AML-193 (cell line): ENCODE measurements at regions not wholly inside any gene's neighbourhood (a gene's known extent, or its start where the extent isn't known, plus 50 kb on each side); places are given as distances from the start of the nearest gene placed in this dataset.
"Not testable (repeated sequence)": the region's sequence is repeated elsewhere in the genome, so short reads cannot be mapped to it uniquely, and the experiment has no call there.

Source experiments
- DNase-seq, 2 experiments: peaks; one replicate each; lab custom pipeline; 2025; lab: John Stamatoyannopoulos, UW

GRCh38 chr18:73544032-73544431 lies 603.6 kb downstream of the FBXO15 start:
- DNase-seq: no peak

- DNase-seq: no peak
These were observed 611.6 kb downstream of the FBXO15 start for GRCh38 chr18:73535990-73536389.

- DNase-seq: no peak
These were observed 612.4 kb downstream of the FBXO15 start for GRCh38 chr18:73535189-73535588.

- DNase-seq: no peak
These were observed 616.0 kb downstream of the FBXO15 start for GRCh38 chr18:73531601-73532000.

GRCh38 chr18:73528066-73528465 lies 619.6 kb downstream of the FBXO15 start:
- no peak for DNase-seq

GRCh38 chr18:73520229-73520628 lies 627.4 kb downstream of the FBXO15 start:
- DNase-seq: no peak

- DNase-seq: not testable (repeated sequence)
These were observed 631.6 kb downstream of the FBXO15 start for GRCh38 chr18:73516056-73516455.

GRCh38 chr18:73514449-73514848 lies 633.2 kb downstream of the FBXO15 start:
- DNase-seq: no peak

GRCh38 chr18:73511771-73512503 lies 635.7 kb downstream of the FBXO15 start:
- DNase-seq: no peak

GRCh38 chr18:73509460-73509859 lies 638.2 kb downstream of the FBXO15 start:
- no peak for DNase-seq

GRCh38 chr18:73503326-73503725 lies 635.5 kb upstream of the NETO1 start:
- DNase-seq: no peak

GRCh38 chr18:73487966-73488365 lies 620.2 kb upstream of the NETO1 start:
- no peak for DNase-seq

GRCh38 chr18:73485166-73485565 lies 617.4 kb upstream of the NETO1 start:
- DNase-seq: no peak

- no peak for DNase-seq
These were observed 615.1 kb upstream of the NETO1 start for GRCh38 chr18:73482901-73483300.

GRCh38 chr18:73479477-73479876 lies 611.7 kb upstream of the NETO1 start:
- no peak for DNase-seq

GRCh38 chr18:73478191-73478590 lies 610.4 kb upstream of the NETO1 start:
- DNase-seq: no peak

GRCh38 chr18:73476031-73476430 lies 608.2 kb upstream of the NETO1 start:
- DNase-seq: no peak

GRCh38 chr18:73462092-73462491 lies 594.3 kb upstream of the NETO1 start:
- DNase-seq: no peak

GRCh38 chr18:73461780-73462059 lies 593.9 kb upstream of the NETO1 start:
- DNase-seq: no peak

GRCh38 chr18:73461038-73461779 lies 593.4 kb upstream of the NETO1 start:
- no peak for DNase-seq

GRCh38 chr18:73458186-73458964 lies 590.6 kb upstream of the NETO1 start:
- DNase-seq: no peak

GRCh38 chr18:73456643-73457042 lies 588.9 kb upstream of the NETO1 start:
- DNase-seq: no peak

GRCh38 chr18:73452866-73453265 lies 585.1 kb upstream of the NETO1 start:
- DNase-seq: no peak
